ENCODE measurements at regions not wholly inside any gene's neighbourhood (a gene's known extent, or its start where the extent isn't known, plus 50 kb on each side); places are given as distances from the start of the nearest gene placed in this dataset.

- no peak for DNase-seq (ENCODE audit: low read depth)
Measured at GRCh38 chr5:74154526-74154925, 486.0 kb downstream of the ENC1 start.

GRCh38 chr5:74153255-74153790 is 487.2 kb downstream of the ENC1 start:
- DNase-seq (ENCODE audit: low read depth) = no peak

GRCh38 chr5:74152625-74153254 is 487.8 kb downstream of the ENC1 start:
- DNase-seq (ENCODE audit: low read depth) = no peak

- no peak for DNase-seq (ENCODE audit: low read depth)
Measured at GRCh38 chr5:74152136-74152535, 488.4 kb downstream of the ENC1 start.

GRCh38 chr5:74149395-74149794 is 491.1 kb downstream of the ENC1 start:
- no peak for DNase-seq (ENCODE audit: low read depth)

GRCh38 chr5:74148321-74148720 is 492.2 kb downstream of the ENC1 start:
- no peak for DNase-seq (ENCODE audit: low read depth)

- no peak for DNase-seq (ENCODE audit: low read depth)
Measured at GRCh38 chr5:74146796-74147195, 493.7 kb downstream of the ENC1 start.

GRCh38 chr5:74145951-74146350 is 494.6 kb downstream of the ENC1 start:
- DNase-seq (ENCODE audit: low read depth) = no peak

GRCh38 chr5:74143721-74144330 is 496.7 kb downstream of the ENC1 start:
- no peak for DNase-seq (ENCODE audit: low read depth)

DNA sequence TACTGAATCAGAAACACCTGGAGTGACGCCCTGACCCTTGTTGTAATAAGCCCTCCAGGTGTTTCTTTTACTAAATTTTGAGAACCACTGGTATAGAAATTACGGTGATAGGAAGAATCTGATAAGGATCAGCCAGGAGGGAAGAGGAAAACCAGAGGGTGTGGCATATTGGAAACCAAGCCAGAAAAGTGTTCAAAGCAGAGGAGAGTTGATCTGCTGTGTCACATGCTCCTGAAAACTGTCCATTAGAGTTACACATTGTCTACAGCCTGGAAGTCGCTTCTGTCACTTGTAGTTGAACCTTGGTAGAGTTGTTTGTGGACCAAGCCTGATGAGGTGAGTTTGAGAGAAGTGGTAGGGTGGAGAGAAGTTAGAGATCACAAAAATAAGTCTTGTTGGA is 497.4 kb downstream of the ENC1 start:
- no peak for DNase-seq (ENCODE audit: low read depth)

GRCh38 chr5:74141053-74141452 is 499.5 kb downstream of the ENC1 start:
- no peak for DNase-seq (ENCODE audit: low read depth)

DNA sequence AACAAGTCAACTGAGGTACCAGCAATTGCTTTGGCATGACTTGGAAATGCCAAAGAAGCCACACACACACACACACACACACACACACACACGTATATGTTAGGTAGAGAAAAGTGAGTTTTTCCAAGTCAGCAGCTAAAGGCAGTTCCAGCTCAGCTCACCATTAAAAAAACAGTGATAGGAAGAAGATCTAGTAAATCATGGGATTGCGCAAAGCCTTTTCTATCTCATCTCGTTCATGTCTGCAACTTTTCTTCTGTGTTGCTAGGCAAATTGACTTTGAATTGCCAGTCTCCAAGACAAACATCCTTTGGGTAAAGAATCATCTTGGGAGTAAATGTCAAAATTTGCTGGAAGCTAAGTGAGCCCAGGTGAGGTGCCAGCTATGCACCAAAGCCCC is 500.1 kb downstream of the ENC1 start:
- no peak for DNase-seq (ENCODE audit: low read depth)

- no peak for DNase-seq (ENCODE audit: low read depth)
Measured at GRCh38 chr5:74139589-74139988, 500.9 kb downstream of the ENC1 start.

DNA sequence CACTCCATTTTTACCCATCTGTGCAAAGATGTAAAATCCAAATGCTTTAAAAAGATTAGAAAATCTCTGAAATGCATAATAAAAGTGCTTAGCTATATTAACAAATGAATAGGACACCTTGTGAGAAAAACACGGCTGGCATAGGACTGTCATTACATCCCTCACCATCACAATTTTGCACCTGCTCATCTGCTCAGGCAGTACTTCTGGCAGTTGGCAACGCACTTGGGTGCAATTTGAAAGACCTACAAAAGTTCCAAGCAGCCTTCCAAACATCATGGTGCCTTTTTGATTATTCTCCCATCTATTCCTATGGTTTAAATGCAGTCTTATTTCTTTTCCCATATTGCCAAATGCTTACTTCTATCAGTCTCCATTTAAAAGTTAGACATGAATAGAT is 501.8 kb downstream of the ENC1 start:
- no peak for DNase-seq (ENCODE audit: low read depth)

GRCh38 chr5:74136276-74136825 is 504.2 kb downstream of the ENC1 start:
- no peak for DNase-seq (ENCODE audit: low read depth)

GRCh38 chr5:74135033-74135432 is 505.5 kb downstream of the ENC1 start:
- DNase-seq (ENCODE audit: low read depth) = no peak

- no peak for DNase-seq (ENCODE audit: low read depth)
Measured at GRCh38 chr5:74132485-74132884, 506.5 kb downstream of the ARHGEF28 start.

DNA sequence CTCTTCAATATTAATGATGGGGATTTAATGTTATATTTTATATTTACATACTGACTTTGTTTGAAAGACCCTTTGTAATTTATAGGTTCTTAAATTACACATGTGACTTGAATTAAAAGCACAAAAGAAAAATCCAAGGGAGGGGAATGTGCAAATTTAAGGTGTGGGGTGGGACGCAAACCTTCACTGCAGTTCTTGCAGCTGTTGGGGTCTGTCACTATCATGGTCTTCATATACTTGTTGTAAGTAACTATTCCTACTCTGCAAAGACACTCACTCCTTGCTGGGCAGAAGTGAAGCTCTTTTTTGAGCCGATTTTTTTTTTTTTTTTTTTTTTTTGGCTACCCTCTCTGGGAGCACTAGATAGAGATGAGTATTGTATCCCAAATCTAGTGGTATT is 505.3 kb downstream of the ARHGEF28 start:
- DNase-seq (ENCODE audit: low read depth) = no peak

DNA sequence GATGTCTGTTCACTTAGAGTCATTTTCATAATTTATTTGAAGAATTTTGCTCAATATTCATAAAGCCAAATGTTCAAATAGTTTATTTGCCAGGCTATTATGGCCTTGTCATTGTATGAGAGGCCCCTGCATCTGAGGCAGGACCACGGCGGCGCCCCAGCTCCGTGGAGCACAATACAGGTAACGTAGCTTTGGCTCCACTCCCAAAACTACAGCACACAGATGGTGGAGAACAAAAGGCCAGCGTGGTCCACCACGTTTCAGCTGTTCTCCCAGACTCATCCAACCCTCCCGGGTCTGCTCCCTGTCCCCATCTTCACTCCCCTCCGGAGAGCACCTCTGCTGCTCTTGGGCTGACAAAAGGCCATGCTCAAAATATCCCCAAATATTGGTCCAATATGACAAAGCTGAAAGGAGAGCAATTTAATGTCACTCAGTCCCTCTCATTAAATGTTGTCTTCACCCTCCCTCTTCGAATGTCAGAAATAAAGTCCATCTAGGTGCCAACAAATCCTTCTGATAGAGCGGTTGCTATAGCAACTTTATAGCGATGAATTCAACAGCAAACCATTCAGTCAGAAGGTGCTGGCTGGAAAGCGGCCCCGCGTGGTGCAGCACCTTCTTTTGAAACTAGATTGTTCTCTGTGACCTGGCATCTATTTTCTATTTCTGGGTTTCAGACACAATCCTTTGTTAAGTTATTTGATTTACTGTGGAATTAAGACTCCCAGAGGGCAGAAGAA is 504.3 kb downstream of the ARHGEF28 start:
- DNase-seq (ENCODE audit: low read depth) = no peak

- no peak for DNase-seq (ENCODE audit: low read depth)
Measured at GRCh38 chr5:74127381-74128320, 501.7 kb downstream of the ARHGEF28 start.

- no peak for DNase-seq (ENCODE audit: low read depth)
Measured at GRCh38 chr5:74126294-74126693, 500.3 kb downstream of the ARHGEF28 start.
